ENCODE measurements at regions not wholly inside any gene's neighbourhood (a gene's known extent, or its start where the extent isn't known, plus 50 kb on each side); places are given as distances from the start of the nearest gene placed in this dataset.

GRCh38 chrY:7448687-7449086 lies 537.1 kb upstream of the AMELY start:
- no peak for TF ChIP-seq CTCF (IDR thresholded peaks at IDR 0.05 in 4 of 5, conservative IDR thresholded peaks at IDR 0.05 in 1 of 5)
- no peak for TF ChIP-seq POLR2A (IDR thresholded peaks at IDR 0.05)
